GM12875 (cell line): ENCODE measurements at regions not wholly inside any gene's neighbourhood (a gene's known extent, or its start where the extent isn't known, plus 50 kb on each side); places are given as distances from the start of the nearest gene placed in this dataset.

ENCODE experiments used
- H3K4me3 ChIP-seq: one replicate; pipeline ENCODE4 v1.5.1; 2011; ENCODE audit warnings: low read depth, low read length, control low read depth
- TF ChIP-seq, protein P1 (sequence below): IDR thresholded peaks from 2 replicates; pipeline ENCODE4 v1.5.1; 2011; ENCODE audit warnings: low read depth, mild to moderate bottlenecking, control low read depth, inconsistent platforms, low read length, moderate library complexity, borderline replicate concordance; ENCODE audit not compliant: insufficient read depth

DNA sequence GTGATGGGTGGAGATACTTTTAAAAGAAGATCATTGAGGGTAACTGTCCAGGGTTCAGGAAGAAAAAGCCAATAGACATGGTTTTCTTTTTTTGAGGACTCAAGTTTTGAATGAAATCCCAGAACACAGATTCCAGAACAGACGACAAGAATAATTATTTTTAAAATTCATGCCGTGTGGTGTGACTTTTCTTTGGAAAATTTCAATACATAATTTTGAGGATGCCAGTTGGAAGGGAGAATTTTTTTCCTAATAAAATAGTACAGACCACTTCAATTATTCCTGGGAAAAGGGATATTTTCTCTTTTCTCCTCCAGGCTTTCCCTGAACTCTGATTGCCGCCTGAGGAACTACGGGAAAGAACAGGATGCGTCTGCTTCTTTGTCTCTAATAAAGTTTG is 951.4 kb downstream of the KCNMA1 start:
- no peak overlapping the region for H3K4me3 ChIP-seq
- TF ChIP-seq, protein P1, sequence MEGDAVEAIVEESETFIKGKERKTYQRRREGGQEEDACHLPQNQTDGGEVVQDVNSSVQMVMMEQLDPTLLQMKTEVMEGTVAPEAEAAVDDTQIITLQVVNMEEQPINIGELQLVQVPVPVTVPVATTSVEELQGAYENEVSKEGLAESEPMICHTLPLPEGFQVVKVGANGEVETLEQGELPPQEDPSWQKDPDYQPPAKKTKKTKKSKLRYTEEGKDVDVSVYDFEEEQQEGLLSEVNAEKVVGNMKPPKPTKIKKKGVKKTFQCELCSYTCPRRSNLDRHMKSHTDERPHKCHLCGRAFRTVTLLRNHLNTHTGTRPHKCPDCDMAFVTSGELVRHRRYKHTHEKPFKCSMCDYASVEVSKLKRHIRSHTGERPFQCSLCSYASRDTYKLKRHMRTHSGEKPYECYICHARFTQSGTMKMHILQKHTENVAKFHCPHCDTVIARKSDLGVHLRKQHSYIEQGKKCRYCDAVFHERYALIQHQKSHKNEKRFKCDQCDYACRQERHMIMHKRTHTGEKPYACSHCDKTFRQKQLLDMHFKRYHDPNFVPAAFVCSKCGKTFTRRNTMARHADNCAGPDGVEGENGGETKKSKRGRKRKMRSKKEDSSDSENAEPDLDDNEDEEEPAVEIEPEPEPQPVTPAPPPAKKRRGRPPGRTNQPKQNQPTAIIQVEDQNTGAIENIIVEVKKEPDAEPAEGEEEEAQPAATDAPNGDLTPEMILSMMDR: no peak

DNA sequence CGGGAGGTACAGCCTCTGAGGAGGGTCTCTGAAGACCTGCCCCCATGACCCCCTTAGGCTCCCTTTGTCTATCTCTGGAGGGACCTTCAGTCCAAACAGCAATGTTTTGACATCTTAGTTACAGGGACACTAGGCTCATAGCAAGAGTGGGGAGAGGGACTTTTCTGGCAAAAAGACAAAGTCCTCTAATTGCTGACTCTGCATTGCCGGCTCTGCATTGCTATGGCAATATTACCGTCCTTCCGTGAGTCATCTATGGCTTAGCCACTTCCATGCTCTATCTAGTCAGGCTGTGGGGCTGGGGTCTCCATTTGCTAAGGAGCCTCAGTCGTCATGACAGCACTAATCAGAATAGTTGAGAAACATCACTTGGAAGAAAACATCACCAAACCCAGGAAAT is 952.6 kb downstream of the KCNMA1 start:
- H3K4me3 ChIP-seq: no peak overlapping the region
- TF ChIP-seq, protein P1: no peak

DNA sequence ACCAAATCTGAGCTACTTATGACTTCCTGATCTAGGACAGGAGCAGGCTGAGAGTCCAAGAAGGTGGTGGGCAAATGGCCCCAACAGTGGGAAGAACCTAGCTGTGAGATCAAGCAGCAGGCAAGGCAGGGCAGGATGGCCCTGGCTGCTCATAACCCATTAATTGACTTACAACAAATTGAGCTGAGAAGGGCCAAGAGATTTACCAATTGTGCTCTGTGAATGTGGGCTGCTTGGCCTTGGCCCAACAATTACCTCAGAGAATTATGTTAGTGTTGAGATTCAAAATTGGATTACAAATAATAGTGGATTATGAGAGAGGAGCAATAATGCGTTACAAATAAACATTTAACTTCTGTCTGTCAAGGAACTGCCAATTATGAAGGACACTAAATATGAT is 956.5 kb downstream of the KCNMA1 start:
- TF ChIP-seq, protein P1: no peak

DNA sequence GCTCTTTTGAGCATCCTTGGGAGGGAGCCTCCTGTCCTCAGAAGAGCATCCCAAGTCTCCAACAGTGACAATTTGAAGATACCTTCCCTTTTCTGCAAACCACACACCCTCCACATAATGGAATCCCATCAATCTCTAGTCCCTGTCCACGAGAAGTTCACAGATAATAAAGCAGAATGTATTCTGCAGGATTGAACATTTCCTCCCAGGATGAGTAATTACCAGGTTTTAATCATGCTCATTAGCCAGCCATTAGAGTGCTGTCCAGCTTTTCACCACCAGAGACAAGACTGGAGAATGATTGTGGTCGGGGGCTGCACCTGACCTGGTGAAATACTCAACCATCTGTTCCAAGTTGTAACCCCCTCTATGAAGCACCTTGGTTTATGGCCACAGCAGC is 958.6 kb downstream of the KCNMA1 start:
- TF ChIP-seq, protein P1: no peak
- H3K4me3 ChIP-seq: no peak overlapping the region

More for the DNA sequence above, 956.5 kb downstream of the KCNMA1 start:
- no peak overlapping the region for H3K4me3 ChIP-seq

DNA sequence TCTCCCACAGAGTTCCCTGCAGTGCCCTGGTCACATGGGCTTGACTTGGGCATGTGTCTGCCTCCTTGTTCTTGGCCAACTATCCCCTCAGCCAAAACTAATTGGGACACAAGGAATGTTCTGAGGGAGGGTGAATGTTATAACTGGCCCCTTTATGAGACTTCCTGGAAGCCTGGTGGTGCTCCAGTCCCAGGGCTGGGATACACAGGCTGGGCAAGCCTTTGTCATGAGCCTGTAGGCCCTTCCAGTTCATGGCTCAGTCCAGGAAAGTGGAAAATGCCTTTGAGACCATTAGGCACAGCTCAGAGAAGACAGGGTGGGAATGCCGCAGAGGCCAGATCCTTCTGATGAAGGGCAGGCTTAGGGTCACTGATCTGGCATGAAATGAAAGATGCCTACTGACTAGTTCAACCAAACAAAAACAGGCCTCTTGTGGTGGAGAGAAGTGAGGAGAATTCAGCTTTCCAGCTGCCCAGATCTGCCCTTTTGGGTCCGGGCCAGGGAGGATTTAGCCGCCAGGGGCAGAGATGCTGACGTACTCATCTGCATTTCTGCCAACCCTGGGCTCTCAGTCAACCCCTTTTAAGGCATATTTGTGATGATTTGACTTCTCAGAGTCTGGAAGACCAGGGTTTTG is 961.5 kb downstream of the KCNMA1 start:
- TF ChIP-seq, protein P1: no peak
- no peak overlapping the region for H3K4me3 ChIP-seq

DNA sequence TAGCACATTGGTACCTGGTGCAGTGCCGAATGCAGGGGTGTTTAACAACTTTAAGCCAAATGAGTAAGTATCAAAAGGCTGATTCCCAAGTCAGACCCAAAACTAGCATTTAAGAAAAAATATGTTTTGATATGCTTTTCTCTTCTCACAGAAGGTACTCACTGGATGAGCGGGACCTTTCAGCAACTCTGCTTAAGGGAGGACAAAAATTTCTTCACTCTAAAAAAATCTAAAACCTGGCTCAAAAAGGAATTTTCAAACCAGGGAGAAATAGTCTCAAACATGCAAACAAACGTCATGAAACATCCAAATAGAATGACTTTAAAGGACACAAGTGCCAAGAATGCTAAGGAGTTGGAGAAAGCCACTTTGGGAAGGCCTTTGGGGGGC is 962.1 kb downstream of the KCNMA1 start:
- no peak overlapping the region for H3K4me3 ChIP-seq
- TF ChIP-seq, protein P1: no peak
